C4-2B (cell line): ENCODE measurements at regions not wholly inside any gene's neighbourhood (a gene's known extent, or its start where the extent isn't known, plus 50 kb on each side); places are given as distances from the start of the nearest gene placed in this dataset.
"Not testable (repeated sequence)": the region's sequence is repeated elsewhere in the genome, so short reads cannot be mapped to it uniquely, and the experiment has no call there.

Experiments used
- H3K27ac ChIP-seq: fragments of 450-650 bp; 2 replicates; pipeline ENCODE4 v1.5.1; 2017
- CTCF ChIP-seq: fragments of 450-650 bp; conservative IDR thresholded peaks from 2 replicates; pipeline ENCODE4 v1.5.1; 2017; ENCODE audit warnings: mild to moderate bottlenecking
- ZFX ChIP-seq: fragments of 450-650 bp; IDR thresholded peaks from 2 replicates; pipeline ENCODE4 v1.6.1; 2017

GRCh38 chr7:41415051-41415450, 287.8 kb downstream of the INHBA start:
- no peak for TF ChIP-seq CTCF
- TF ChIP-seq ZFX, result no peak
- H3K27ac ChIP-seq, result no peak overlapping the region

GRCh38 chr7:41404375-41405074, 298.4 kb downstream of the INHBA start:
- no peak for TF ChIP-seq CTCF
- TF ChIP-seq ZFX, result no peak
- no peak overlapping the region for H3K27ac ChIP-seq

- TF ChIP-seq ZFX (no peak), CTCF (no peak)
- no peak overlapping the region for H3K27ac ChIP-seq
Measured at GRCh38 chr7:41403291-41403690, 299.6 kb downstream of the INHBA start.

- no peak overlapping the region for H3K27ac ChIP-seq
- no peak for TF ChIP-seq CTCF
- TF ChIP-seq ZFX, result no peak
Measured at GRCh38 chr7:41401833-41402232, 301.1 kb downstream of the INHBA start.

- TF ChIP-seq CTCF (no peak), ZFX (no peak)
- H3K27ac ChIP-seq, result no peak overlapping the region
Measured at GRCh38 chr7:41399171-41399570, 303.7 kb downstream of the INHBA start.

- no peak overlapping the region for H3K27ac ChIP-seq
- TF ChIP-seq ZFX (no peak), CTCF (no peak)
Measured at GRCh38 chr7:41391818-41392217, 311.1 kb downstream of the INHBA start.

- not testable (repeated sequence) for H3K27ac ChIP-seq
Measured at GRCh38 chr7:41388933-41389332, 314.0 kb downstream of the INHBA start.

GRCh38 chr7:41385996-41386395, 316.9 kb downstream of the INHBA start:
- TF ChIP-seq ZFX, result no peak
- TF ChIP-seq CTCF, result no peak
- H3K27ac ChIP-seq, result no peak overlapping the region
